Body of pancreas (tissue), 4 donors: ENCODE measurements at regions not wholly inside any gene's neighbourhood (a gene's known extent, or its start where the extent isn't known, plus 50 kb on each side); places are given as distances from the start of the nearest gene placed in this dataset.

Experiments
- ATAC-seq: fragments of 150-250 bp; one replicate; pipeline ENCODE4 v1.9.1; 2016
- DNase-seq, 4 donors: peaks; one replicate each; pipeline ENCODE4 v3.0.0-alpha.2; 2019
- H3K27ac ChIP-seq, 4 donors: fragments of 200-600 bp; sonication (generic); 1 replicate in 3 of 4; 2 replicates in 1 of 4; pipeline versions ENCODE4 v1.5.1 to v1.6.1; 2016 to 2019; ENCODE audit warnings: mild to moderate bottlenecking in 1 of 4, mixed read lengths in 1 of 4, moderate library complexity in 1 of 4
- H3K27me3 ChIP-seq, 2 donors: fragments of 200-600 bp; sonication (generic); one replicate each; pipeline ENCODE4 v1.6.0; 2016; ENCODE audit warnings: mild to moderate bottlenecking in 1 of 2
- H3K36me3 ChIP-seq, 2 donors: fragments of 200-600 bp; sonication (generic); replicated peaks in 1 of 2; 2 replicates each; pipeline ENCODE4 v1.5.1; 2016; ENCODE audit warnings: low read depth in 2 of 2; ENCODE audit not compliant: insufficient read depth in 1 of 2
- H3K4me1 ChIP-seq: fragments of 200-600 bp; sonication (generic); one replicate; pipeline ENCODE4 v1.6.0; 2016
- H3K4me3 ChIP-seq, 2 donors: fragments of 200-600 bp; sonication (generic); 1 replicate in 1 of 2; 2 replicates in 1 of 2; pipeline ENCODE4 v1.5.1; 2016 to 2019
- H3K9me3 ChIP-seq, 3 donors: fragments of 200-600 bp; sonication (generic); 1 replicate in 2 of 3; 2 replicates in 1 of 3; pipeline ENCODE4 v1.5.1; 2016
- CTCF ChIP-seq, 7 experiments: fragments of 450-650 bp in 4 of 7; fragments of 200-600 bp in 3 of 7; sonication (generic) in 3 of 7; IDR thresholded peaks; one replicate each; pipeline ENCODE4 v1.5.1; 2016 to 2019; ENCODE audit warnings: antibody characterized with exemption in 7 of 7
- POLR2A ChIP-seq, 3 donors: fragments of 450-650 bp; IDR thresholded peaks; one replicate each; pipeline ENCODE4 v1.6.1; 2016; ENCODE audit warnings: antibody characterized with exemption in 3 of 3, mild to moderate bottlenecking in 2 of 3
- WGBS, 2 donors: methylation state at CpG; one replicate each; pipeline ENCODE4 v1.1.5; 2017; 5-methylcytosine and 5-hydroxymethylcytosine counted together
- intact Hi-C: fragments of 100-400 bp; cut with DNase I; formaldehyde crosslinking; loops from one replicate; pipeline ENCODE4 v1.15.1; 2023

GRCh38 chr7:20053334-20054104 lies 163.7 kb downstream of the MACC1 start:
- TF ChIP-seq CTCF (IDR thresholded peaks at IDR 0.05) (no peak), POLR2A (IDR thresholded peaks at IDR 0.05) (no peak)
- intact Hi-C loops, result no loop called here
- WGBS, 2 donors, result 69 to 72% methylated on average over 7 of the region's 7 CpGs
- DNase-seq (no peak), ATAC-seq (no peak)
- H3K4me3 ChIP-seq, result no peak overlapping the region
- H3K27ac ChIP-seq, result no peak overlapping the region
- no peaks in the 10 kb centered on the region for H3K27me3 ChIP-seq
- no peaks in the 10 kb centered on the region for H3K36me3 ChIP-seq
- no peaks in the 10 kb centered on the region for H3K4me1 ChIP-seq
- no peaks in the 10 kb centered on the region for H3K9me3 ChIP-seq

- Histone ChIP-seq H3K36me3 (no peaks in the 10 kb centered on the region), H3K27ac (no peak overlapping the region), H3K4me3 (no peak overlapping the region), H3K9me3 (no peaks in the 10 kb centered on the region), H3K4me1 (no peaks in the 10 kb centered on the region), H3K27me3 (no peaks in the 10 kb centered on the region)
- TF ChIP-seq CTCF (IDR thresholded peaks at IDR 0.05) (no peak), POLR2A (IDR thresholded peaks at IDR 0.05) (no peak)
- intact Hi-C loops, result no loop called here
- DNase-seq (no peak), ATAC-seq (no peak)
These were observed 166.8 kb downstream of the MACC1 start for GRCh38 chr7:20050241-20050966.

GRCh38 chr7:20038676-20039075 lies 178.5 kb downstream of the MACC1 start:
- H3K9me3 ChIP-seq, result no peaks in the 10 kb centered on the region
- no peak overlapping the region for H3K4me3 ChIP-seq
- 77% methylated on average over 2 of the region's 2 CpGs for WGBS, 2 donors
- H3K36me3 ChIP-seq, result no peaks in the 10 kb centered on the region
- no peak for DNase-seq
- no peaks in the 10 kb centered on the region for H3K4me1 ChIP-seq
- no peak overlapping the region for H3K27ac ChIP-seq
- no peak for ATAC-seq
- H3K27me3 ChIP-seq, result no peaks in the 10 kb centered on the region
- TF ChIP-seq POLR2A (IDR thresholded peaks at IDR 0.05) (no peak), CTCF (IDR thresholded peaks at IDR 0.05) (no peak)
- intact Hi-C loops, result no loop called here

GRCh38 chr7:20035279-20035875 lies 181.8 kb downstream of the MACC1 start:
- Histone ChIP-seq H3K27me3 (no peaks in the 10 kb centered on the region), H3K36me3 (no peaks in the 10 kb centered on the region), H3K4me1 (no peaks in the 10 kb centered on the region), H3K27ac (no peak overlapping the region), H3K4me3 (no peak overlapping the region), H3K9me3 (no peaks in the 10 kb centered on the region)
- 79 to 88% methylated on average over 2 to 5 of the region's 5 CpGs for WGBS, 2 donors
- intact Hi-C loops, result no loop called here
- ATAC-seq, result no peak
- no peak for DNase-seq
- TF ChIP-seq CTCF (IDR thresholded peaks at IDR 0.05) (no peak), POLR2A (IDR thresholded peaks at IDR 0.05) (no peak)
